Stimulated activated naive CD8-positive, alpha-beta T cell treated with anti-CD3 and anti-CD28 coated beads, Interleukin-15, amount 100 ng/mL, for 72 hours (primary cell): ENCODE measurements at regions not wholly inside any gene's neighbourhood (a gene's known extent, or its start where the extent isn't known, plus 50 kb on each side); places are given as distances from the start of the nearest gene placed in this dataset.

ENCODE experiments used
- ATAC-seq: fragments of 150-1000 bp; cut with Tn5 transposase; 2 replicates; pipeline ENCODE4 v1.10.0; 2021; ENCODE audit warnings: mild to moderate bottlenecking, moderate library complexity
- DNase-seq, 2 donors: peaks; one replicate each; pipeline ENCODE4 v3.0.0; 2021 to 2022
- H3K27ac Mint-ChIP-seq, 2 donors: one replicate each; pipeline ENCODE4 v1.8.0; 2022; ENCODE audit warnings: mild to moderate bottlenecking in 2 of 2, mixed read lengths in 2 of 2, moderate library complexity in 2 of 2
- H3K27me3 Mint-ChIP-seq: one replicate; pipeline ENCODE4 v1.8.0; 2022; ENCODE audit warnings: mixed read lengths
- H3K4me1 Mint-ChIP-seq: one replicate; pipeline ENCODE4 v1.8.0; 2022; ENCODE audit warnings: mild to moderate bottlenecking, mixed read lengths
- H3K4me3 Mint-ChIP-seq, 2 donors: one replicate each; pipeline ENCODE4 v1.8.0; 2022; ENCODE audit warnings: mild to moderate bottlenecking in 2 of 2, mixed read lengths in 2 of 2, moderate library complexity in 1 of 2
- H3K9me3 Mint-ChIP-seq, 2 donors: one replicate each; pipeline ENCODE4 v1.8.0; 2022; ENCODE audit warnings: mixed read lengths in 2 of 2

GRCh38 chr15:47991357-47991756 lies 129.4 kb upstream of the SLC24A5 start:
- Mint-ChIP-seq H3K4me1 (no peaks in the 10 kb centered on the region), H3K4me3 (no peak overlapping the region), H3K27ac (no peak overlapping the region), H3K27me3 (peaks cover 2% of the 10 kb centered on the region), H3K9me3 (no peaks in the 10 kb centered on the region)
- DNase-seq = no peak
- ATAC-seq = no peak

GRCh38 chr15:47993051-47993450 lies 127.7 kb upstream of the SLC24A5 start:
- no peak overlapping the region for H3K27ac Mint-ChIP-seq
- ATAC-seq (no peak), DNase-seq (no peak)

GRCh38 chr15:47997195-47998080 lies 123.4 kb upstream of the SLC24A5 start:
- Mint-ChIP-seq H3K27ac (no peak overlapping the region), H3K4me1 (no peaks in the 10 kb centered on the region), H3K27me3 (peaks cover 12% of the 10 kb centered on the region), H3K4me3 (no peak overlapping the region), H3K9me3 (no peaks in the 10 kb centered on the region)
- DNase-seq = no peak
- ATAC-seq = no peak

More at GRCh38 chr15:47993051-47993450, 127.7 kb upstream of the SLC24A5 start:
- Mint-ChIP-seq H3K9me3 (no peaks in the 10 kb centered on the region), H3K27me3 (no peaks in the 10 kb centered on the region), H3K4me1 (no peaks in the 10 kb centered on the region), H3K4me3 (no peak overlapping the region)

- Mint-ChIP-seq H3K9me3 (no peaks in the 10 kb centered on the region), H3K27ac (no peak overlapping the region), H3K4me3 (no peak overlapping the region), H3K4me1 (no peaks in the 10 kb centered on the region), H3K27me3 (peaks cover 18% of the 10 kb centered on the region)
- ATAC-seq = no peak
- DNase-seq = no peak
Measured at GRCh38 chr15:47998619-47999019, 122.2 kb upstream of the SLC24A5 start.

GRCh38 chr15:48001393-48002039 lies 119.3 kb upstream of the SLC24A5 start:
- no peaks in the 10 kb centered on the region for H3K4me1 Mint-ChIP-seq
- H3K4me3 Mint-ChIP-seq = no peak overlapping the region
- no peak for DNase-seq
- H3K9me3 Mint-ChIP-seq = no peaks in the 10 kb centered on the region
- peaks cover 18% of the 10 kb centered on the region for H3K27me3 Mint-ChIP-seq
- ATAC-seq = no peak
- no peak overlapping the region for H3K27ac Mint-ChIP-seq

GRCh38 chr15:48002767-48003166 lies 118.0 kb upstream of the SLC24A5 start:
- H3K27ac Mint-ChIP-seq = peak overlapping the region in 1 of 2 donors; percentile 37
- no peak overlapping the region for H3K4me3 Mint-ChIP-seq
- no peak for ATAC-seq
- DNase-seq = no peak
- peaks cover 18% of the 10 kb centered on the region for H3K27me3 Mint-ChIP-seq
- H3K4me1 Mint-ChIP-seq = no peaks in the 10 kb centered on the region
- H3K9me3 Mint-ChIP-seq = no peaks in the 10 kb centered on the region

- Mint-ChIP-seq H3K27ac (no peak overlapping the region), H3K27me3 (peaks cover 18% of the 10 kb centered on the region), H3K4me3 (no peak overlapping the region), H3K9me3 (no peaks in the 10 kb centered on the region), H3K4me1 (no peaks in the 10 kb centered on the region)
- no peak for ATAC-seq
- DNase-seq = no peak
Measured at GRCh38 chr15:48003441-48003840, 117.3 kb upstream of the SLC24A5 start.

GRCh38 chr15:48005077-48005476 lies 115.7 kb upstream of the SLC24A5 start:
- Mint-ChIP-seq H3K9me3 (no peaks in the 10 kb centered on the region), H3K4me3 (no peak overlapping the region), H3K27ac (no peak overlapping the region), H3K4me1 (no peaks in the 10 kb centered on the region), H3K27me3 (peaks cover 18% of the 10 kb centered on the region)
- DNase-seq (no peak), ATAC-seq (no peak)

GRCh38 chr15:48006031-48006511 lies 114.7 kb upstream of the SLC24A5 start:
- Mint-ChIP-seq H3K27ac (no peak overlapping the region), H3K9me3 (no peaks in the 10 kb centered on the region), H3K4me1 (no peaks in the 10 kb centered on the region), H3K4me3 (no peak overlapping the region), H3K27me3 (peaks cover 11% of the 10 kb centered on the region)
- ATAC-seq = no peak
- no peak for DNase-seq

GRCh38 chr15:48010316-48010715 lies 110.5 kb upstream of the SLC24A5 start:
- Mint-ChIP-seq H3K27ac (no peak overlapping the region), H3K27me3 (no peaks in the 10 kb centered on the region), H3K4me3 (no peak overlapping the region), H3K4me1 (no peaks in the 10 kb centered on the region), H3K9me3 (no peaks in the 10 kb centered on the region)
- ATAC-seq = no peak
- DNase-seq = no peak

GRCh38 chr15:48012191-48012590 lies 108.6 kb upstream of the SLC24A5 start:
- H3K4me1 Mint-ChIP-seq = no peaks in the 10 kb centered on the region
- no peaks in the 10 kb centered on the region for H3K27me3 Mint-ChIP-seq
- H3K27ac Mint-ChIP-seq = no peak overlapping the region
- no peak for ATAC-seq
- no peak for DNase-seq
- H3K9me3 Mint-ChIP-seq = no peaks in the 10 kb centered on the region
- H3K4me3 Mint-ChIP-seq = no peak overlapping the region

- no peak overlapping the region for H3K4me3 Mint-ChIP-seq
- no peaks in the 10 kb centered on the region for H3K9me3 Mint-ChIP-seq
- H3K4me1 Mint-ChIP-seq = no peaks in the 10 kb centered on the region
- no peak for ATAC-seq
- DNase-seq = no peak
- no peak overlapping the region for H3K27ac Mint-ChIP-seq
- no peaks in the 10 kb centered on the region for H3K27me3 Mint-ChIP-seq
Measured at GRCh38 chr15:48016865-48017264, 103.9 kb upstream of the SLC24A5 start.

GRCh38 chr15:48017747-48018146 lies 103.0 kb upstream of the SLC24A5 start:
- no peaks in the 10 kb centered on the region for H3K4me1 Mint-ChIP-seq
- no peaks in the 10 kb centered on the region for H3K9me3 Mint-ChIP-seq
- DNase-seq (no peak), ATAC-seq (no peak)
- no peak overlapping the region for H3K27ac Mint-ChIP-seq
- H3K27me3 Mint-ChIP-seq = no peaks in the 10 kb centered on the region
- no peak overlapping the region for H3K4me3 Mint-ChIP-seq

- no peaks in the 10 kb centered on the region for H3K9me3 Mint-ChIP-seq
- H3K27me3 Mint-ChIP-seq = no peaks in the 10 kb centered on the region
- H3K4me3 Mint-ChIP-seq = no peak overlapping the region
- ATAC-seq = no peak
- H3K27ac Mint-ChIP-seq = peak overlapping the region in 1 of 2 donors; percentile 44
- no peaks in the 10 kb centered on the region for H3K4me1 Mint-ChIP-seq
- DNase-seq = no peak
Measured at GRCh38 chr15:48020166-48020565, 100.6 kb upstream of the SLC24A5 start.

- no peak for ATAC-seq
- H3K9me3 Mint-ChIP-seq = no peaks in the 10 kb centered on the region
- DNase-seq = no peak
- H3K27ac Mint-ChIP-seq = no peak overlapping the region
- H3K4me3 Mint-ChIP-seq = no peak overlapping the region
- no peaks in the 10 kb centered on the region for H3K4me1 Mint-ChIP-seq
- H3K27me3 Mint-ChIP-seq = peaks cover 5% of the 10 kb centered on the region
Measured at GRCh38 chr15:48021336-48022086, 99.3 kb upstream of the SLC24A5 start.

- peaks cover 22% of the 10 kb centered on the region for H3K27me3 Mint-ChIP-seq
- H3K27ac Mint-ChIP-seq = no peak overlapping the region
- H3K4me3 Mint-ChIP-seq = no peak overlapping the region
- peaks cover 0 to 5% of the 10 kb centered on the region in 2 donors for H3K9me3 Mint-ChIP-seq
- no peak for ATAC-seq
- no peaks in the 10 kb centered on the region for H3K4me1 Mint-ChIP-seq
- DNase-seq = no peak
Measured at GRCh38 chr15:48025118-48025517, 95.7 kb upstream of the SLC24A5 start.
